NCI-H2029 (cell line): ENCODE measurements at regions not wholly inside any gene's neighbourhood (a gene's known extent, or its start where the extent isn't known, plus 50 kb on each side); places are given as distances from the start of the nearest gene placed in this dataset.

Experiments used
- DNase-seq: peaks from one replicate; lab custom pipeline; 2025; lab: John Stamatoyannopoulos, UW

GRCh38 chr2:238688193-238689153 lies 159.4 kb upstream of the TWIST2 start:
- DNase-seq = no peak

GRCh38 chr2:238689331-238689730 lies 158.6 kb upstream of the TWIST2 start:
- no peak for DNase-seq

GRCh38 chr2:238689871-238690389 lies 158.0 kb upstream of the TWIST2 start:
- DNase-seq = no peak

DNA sequence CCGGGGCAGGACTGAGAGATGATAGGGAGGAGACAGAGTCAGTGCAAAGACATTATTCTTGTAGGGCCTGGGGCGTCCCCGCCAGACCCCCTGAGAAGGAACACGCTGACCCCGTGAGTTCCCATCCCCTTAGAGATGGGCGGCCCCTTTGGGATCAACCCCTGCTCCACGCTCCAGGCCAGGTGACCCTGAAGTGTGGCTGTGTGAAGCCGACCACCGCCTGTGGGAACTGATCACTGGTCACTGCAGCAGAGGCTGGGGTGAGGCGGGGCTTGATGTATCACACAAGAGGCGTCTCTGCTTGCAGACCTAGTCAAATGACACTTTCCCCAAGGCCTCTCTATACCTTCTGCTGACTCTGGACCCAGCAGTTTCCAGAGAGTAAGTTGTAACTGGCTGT lies 157.4 kb upstream of the TWIST2 start:
- no peak for DNase-seq

DNA sequence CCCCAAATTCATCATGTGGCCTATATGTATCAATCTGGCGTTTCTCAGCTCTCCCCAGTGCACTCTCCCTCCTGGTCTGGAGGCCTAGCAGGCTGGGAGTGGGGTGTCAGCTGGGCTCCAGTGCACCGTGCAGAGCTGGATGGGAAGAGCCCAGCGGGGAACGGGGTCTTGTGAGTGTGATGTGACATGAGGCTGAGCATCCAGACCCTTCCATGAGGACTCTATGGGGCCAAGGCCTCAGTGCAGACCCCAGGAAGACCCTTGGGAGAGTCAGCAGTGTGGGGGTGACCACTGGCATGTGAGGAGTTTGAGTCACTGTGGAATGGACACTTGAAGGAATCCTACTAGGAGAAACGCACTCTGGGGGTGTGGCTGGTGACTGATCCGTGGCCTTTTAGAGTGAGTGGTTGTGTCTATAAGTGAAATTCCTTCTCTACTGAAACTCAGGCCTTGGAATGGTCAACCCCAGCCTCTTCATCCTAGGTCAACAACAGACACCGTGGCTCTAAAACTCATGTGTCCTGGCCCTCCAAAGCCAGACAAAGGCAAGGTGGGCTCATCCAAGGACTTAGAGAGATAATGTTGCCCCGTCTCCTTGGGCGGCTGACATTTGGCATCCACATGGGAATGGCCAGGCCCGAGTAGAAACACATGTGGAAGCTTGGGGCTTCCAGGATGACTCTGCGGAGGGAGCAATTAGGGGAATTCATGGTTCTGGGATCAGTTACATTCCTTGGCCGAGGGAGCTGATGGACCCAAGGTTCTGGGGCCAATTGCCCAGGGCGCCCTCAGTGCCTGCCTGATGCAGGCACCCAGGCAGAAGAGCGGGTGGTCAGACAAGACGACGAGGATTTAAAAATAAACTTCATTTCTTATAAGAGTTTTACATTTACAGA lies 156.0 kb upstream of the TWIST2 start:
- no peak for DNase-seq

DNA sequence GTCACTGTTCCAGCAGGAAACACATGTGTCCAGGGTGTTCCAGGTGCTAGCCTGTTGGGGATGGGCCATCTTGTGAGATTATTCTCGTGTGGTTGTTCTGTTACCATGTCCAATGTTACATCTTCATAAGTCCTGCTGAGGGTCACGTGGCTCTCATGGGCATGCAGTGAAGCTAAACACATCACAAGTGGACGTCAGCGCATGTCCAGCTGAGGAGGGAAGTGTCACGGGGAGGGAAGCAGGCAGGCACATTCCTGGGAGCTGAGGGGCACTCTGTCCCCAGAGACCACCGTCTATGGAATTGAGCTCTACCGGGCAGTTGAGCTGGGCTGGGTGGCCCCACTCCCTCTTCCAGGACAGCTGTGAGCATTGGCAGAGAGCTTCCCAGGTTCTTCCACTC lies 155.3 kb upstream of the TWIST2 start:
- no peak for DNase-seq

DNA sequence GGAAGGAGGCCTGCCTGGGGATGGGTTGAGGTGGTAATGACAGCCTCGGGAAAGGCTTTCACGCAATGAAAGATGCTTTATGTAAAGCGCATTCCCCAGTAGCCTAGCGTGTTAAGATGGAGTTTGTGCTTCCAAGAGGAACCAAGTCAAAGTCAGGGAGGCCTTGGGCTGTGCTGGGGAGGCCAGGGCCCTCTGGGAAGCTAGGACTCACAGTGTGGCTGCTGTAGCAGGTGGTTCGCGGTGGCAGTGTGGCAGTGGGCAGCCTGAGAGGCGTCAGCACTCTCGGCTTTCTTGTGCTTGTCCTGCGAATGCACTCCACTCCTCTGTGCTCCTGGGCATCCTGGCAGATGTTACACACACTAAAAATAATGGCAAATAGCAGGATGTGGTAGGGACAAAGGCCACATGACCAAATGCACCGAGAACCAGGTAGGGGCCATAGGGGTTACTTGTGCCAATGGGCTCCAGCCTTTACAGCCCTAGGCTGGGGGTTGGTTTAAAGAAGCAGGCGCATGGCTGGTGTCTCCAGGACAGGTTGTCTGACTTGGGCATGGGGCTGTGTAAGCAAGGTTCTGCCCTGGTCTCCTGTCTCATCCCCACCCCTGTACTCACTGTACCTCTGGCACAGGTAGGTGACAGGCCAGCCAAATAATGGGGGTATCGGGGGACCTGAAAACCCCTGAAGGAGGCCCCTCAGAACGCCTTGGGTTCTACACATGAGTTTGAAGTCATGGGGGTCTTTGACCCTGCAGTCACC lies 154.4 kb upstream of the TWIST2 start:
- no peak for DNase-seq

GRCh38 chr2:238694136-238694755 lies 153.6 kb upstream of the TWIST2 start:
- no peak for DNase-seq

- DNase-seq = no peak
Measured at GRCh38 chr2:238694922-238695321, 153.0 kb upstream of the TWIST2 start.

DNA sequence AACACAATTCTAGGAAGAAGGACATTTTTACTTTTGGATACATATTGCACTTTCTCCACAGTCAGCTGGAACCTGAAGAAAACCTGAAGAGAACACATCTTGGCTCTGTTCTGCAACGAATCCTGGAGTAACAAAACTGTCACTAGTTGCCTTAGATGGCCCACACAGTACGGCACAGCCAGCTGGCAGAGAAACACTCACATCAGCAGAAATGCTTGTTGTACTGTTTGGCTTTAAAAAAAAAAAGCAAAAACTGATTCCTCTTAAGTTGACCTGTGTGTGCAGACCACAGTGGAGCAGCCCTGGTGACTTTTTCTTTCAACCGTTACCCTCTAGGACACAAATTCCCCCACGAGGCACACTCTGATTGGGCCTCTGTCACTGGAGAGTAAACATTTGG lies 152.3 kb upstream of the TWIST2 start:
- DNase-seq = no peak

DNA sequence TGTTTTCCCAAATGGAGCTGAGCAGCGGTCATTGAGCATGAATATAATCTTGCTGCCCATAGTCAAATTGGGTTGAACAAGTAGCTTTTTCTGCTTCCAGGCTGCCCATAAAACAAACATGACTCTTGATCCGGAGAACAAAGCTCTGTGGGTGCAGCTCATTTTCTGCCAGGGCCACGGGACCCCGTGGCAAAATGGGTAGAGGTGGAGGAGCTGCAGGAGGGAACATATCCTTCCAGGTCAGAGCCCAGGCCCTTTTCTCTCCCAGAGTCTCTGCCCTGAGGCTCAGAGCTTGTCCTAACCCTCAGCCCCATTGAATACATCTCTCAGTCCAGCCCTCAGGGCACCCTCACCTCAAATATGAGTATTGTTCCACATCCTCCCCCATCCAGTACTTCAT lies 151.6 kb upstream of the TWIST2 start:
- DNase-seq = no peak

- DNase-seq = no peak
Measured at GRCh38 chr2:238696786-238697185, 151.1 kb upstream of the TWIST2 start.

DNA sequence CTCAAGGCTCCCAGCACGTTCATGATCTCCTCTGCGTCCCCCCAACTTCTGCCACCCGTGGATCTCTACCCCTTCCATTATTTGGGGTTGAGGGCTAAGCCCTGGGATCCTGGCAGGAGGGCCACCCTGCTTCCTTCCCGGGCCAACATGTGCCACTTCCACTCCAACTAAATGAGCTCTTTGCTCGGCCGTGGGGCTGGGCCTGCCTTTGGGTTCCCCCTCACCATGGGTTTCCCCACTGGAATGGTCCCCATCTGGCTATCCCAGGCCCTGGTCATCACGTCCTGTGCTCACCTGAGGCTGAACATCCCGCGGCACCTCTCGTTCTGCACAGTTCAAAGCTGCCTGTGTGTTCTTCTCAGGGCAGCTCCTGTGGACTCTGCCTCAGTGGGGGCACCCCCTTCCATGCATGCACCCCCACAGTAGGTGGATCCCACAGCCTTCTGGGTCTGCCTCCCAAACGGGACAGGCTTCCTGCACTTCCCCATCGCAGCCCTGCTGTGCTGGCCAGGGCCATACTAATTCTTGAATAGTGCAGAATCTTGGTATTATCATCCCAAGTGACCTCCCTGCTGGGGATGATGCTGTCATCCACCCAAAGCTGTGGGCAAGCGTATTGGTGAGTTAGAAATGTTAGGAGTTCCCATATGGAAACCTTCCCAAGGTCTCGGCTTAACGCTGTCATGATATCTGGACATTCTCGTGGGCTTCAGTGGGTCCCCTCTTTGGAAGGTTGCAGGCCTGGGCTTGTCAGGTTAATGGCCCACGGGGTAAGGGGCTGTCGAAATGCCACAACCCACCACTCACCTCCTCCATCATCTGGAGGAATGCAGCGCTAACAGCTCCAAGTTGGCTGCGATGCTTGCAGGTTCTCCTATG lies 150.5 kb upstream of the TWIST2 start:
- no peak for DNase-seq

- no peak for DNase-seq
Measured at GRCh38 chr2:238698072-238698352, 149.9 kb upstream of the TWIST2 start.

DNA sequence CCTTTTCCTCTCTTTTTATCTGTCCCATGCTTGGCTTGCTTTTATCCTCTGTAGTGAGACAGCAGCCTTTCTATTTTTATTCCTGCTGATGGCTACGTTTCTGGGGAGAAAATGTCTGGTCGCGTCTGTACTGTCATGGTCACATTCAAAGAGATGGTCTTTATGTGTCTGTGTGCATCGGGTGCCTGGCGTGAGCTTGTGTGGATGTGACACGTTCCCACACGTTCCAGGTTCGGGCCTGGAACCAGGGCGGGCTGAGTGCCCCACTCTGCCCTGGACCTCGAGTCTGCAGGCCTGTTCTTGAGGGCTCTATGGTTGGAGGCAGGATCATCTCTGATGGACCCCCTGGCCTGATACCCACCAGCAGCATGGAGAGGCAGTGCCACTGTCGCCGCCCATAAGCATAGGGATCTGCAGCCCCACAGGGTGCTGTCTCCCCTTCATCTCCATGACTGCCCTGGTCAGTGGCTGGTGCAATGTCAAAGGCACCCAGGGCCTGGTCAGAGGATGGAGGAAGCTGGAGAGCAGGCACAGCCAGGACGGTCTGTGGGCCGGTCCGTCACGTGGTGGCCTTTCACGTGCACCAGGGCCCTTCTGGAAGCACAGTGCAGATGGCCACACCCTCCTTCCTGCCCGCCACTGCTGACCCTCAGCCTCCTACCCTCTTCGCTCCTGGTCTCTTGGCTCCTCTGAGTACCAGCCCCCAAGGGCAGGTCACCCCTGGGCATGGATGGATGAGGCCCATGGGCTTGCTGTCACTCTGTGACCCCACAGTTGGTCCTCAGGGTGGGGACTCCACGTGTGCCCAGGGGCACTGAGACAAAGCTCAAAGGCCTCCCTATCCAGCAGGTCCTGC lies 149.2 kb upstream of the TWIST2 start:
- no peak for DNase-seq

DNA sequence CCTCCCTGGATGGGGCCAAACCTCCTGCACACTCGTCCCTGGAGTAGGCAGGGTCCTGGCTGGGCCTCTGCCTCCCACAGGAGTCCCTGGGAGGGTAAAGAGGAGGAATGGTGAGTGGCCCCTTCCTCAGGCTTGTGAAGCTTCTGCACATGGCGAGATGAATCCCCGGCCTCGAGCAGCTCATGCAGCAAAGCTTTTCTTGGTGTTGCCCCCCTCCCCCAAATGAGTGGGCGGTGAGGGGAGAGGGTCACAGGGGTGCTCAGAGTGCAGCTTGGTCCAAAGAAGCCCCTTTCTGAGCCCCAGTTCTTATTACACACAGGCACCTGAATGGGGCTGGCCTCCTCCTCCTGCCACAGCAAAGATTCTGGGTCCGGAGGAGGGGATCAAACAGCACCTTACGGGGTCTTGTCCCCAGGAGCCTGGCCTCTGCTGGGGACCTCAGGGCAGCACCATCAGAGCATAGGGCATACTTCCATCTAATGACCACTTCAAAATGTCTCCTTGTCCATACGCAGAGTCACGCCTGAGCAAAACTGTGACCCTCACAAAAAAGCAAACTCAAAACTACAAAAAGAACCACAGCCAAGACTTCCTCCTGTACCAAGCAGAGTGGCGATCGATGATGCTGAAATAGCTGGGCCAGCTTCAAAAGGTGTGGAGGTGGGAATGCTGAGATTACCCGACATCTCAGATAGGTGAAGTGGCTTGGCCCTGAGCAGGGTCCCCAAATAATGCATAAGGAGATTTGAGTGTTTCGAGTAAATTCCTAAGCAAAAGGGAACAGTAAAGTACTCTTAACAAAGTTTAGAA lies 148.4 kb upstream of the TWIST2 start:
- DNase-seq = no peak

DNA sequence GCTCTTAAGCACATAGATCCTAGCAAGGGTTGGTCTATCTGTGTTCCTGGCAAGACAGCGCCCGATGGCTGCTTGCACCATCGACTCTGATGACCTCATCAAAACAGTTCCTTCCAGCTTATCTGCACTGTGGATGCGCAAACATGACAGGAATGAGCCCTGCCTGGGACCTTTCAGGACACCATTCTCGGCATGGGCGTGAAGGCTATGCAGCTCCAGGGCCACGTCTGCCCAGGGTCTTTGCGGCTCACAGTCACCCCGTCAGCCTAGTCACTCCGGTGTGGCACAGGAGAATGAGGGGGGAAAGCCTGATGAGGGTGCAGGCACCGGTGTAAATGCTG lies 147.8 kb upstream of the TWIST2 start:
- DNase-seq = no peak

GRCh38 chr2:238700506-238701340 lies 147.2 kb upstream of the TWIST2 start:
- no peak for DNase-seq
